Activated CD8-positive, alpha-beta T cell treated with anti-CD3 and anti-CD28 coated beads for 36 hours (primary cell): ENCODE measurements at regions not wholly inside any gene's neighbourhood (a gene's known extent, or its start where the extent isn't known, plus 50 kb on each side); places are given as distances from the start of the nearest gene placed in this dataset.

Experiments
- ATAC-seq: fragments of 200-7000 bp; cut with Tn5 transposase; one replicate; pipeline ENCODE4 v1.10.0; 2021; ENCODE audit warnings: mild to moderate bottlenecking, moderate library complexity
- CTCF ChIA-PET: fragments of 350-600 bp; sonication (Branson Sonifier 250); formaldehyde crosslinking; loops from one replicate; lab custom pipeline; 2021; ENCODE audit warnings: antibody characterized with exemption; lab: Charles Lee
- POLR2A ChIA-PET: fragments of 350-600 bp; sonication (Branson Sonifier 250); formaldehyde crosslinking; loops from one replicate; lab custom pipeline; 2021; ENCODE audit warnings: antibody characterized with exemption; lab: Charles Lee
- DNase-seq: peaks from one replicate; pipeline ENCODE4 v3.0.0-alpha.2; 2020
- H3K27ac Mint-ChIP-seq: one replicate; pipeline ENCODE4 v1.8.0; 2021; ENCODE audit warnings: mild to moderate bottlenecking, mixed read lengths
- H3K27me3 Mint-ChIP-seq: one replicate; pipeline ENCODE4 v1.8.0; 2021; ENCODE audit warnings: mixed read lengths
- H3K36me3 Mint-ChIP-seq: one replicate; pipeline ENCODE4 v1.8.0; 2021; ENCODE audit warnings: low read depth, mixed read lengths
- H3K4me1 Mint-ChIP-seq: one replicate; pipeline ENCODE4 v1.8.0; 2021; ENCODE audit warnings: low read depth, mixed read lengths
- H3K4me3 Mint-ChIP-seq: one replicate; pipeline ENCODE4 v1.8.0; 2021; ENCODE audit warnings: mild to moderate bottlenecking, moderate library complexity, mixed read lengths
- H3K9me3 Mint-ChIP-seq: one replicate; pipeline ENCODE4 v1.8.0; 2021; ENCODE audit warnings: mixed read lengths
- intact Hi-C: fragments of 100-400 bp; cut with micrococcal nuclease; formaldehyde crosslinking; loops from one replicate; pipeline ENCODE4 v1.10.0; 2022
- TF ChIP-seq, protein P1 (sequence below): fragments of 200-600 bp; IDR thresholded peaks from one replicate; pipeline ENCODE4 v1.8.0; 2022; ENCODE audit warnings: antibody characterized with exemption, mild to moderate bottlenecking

DNA sequence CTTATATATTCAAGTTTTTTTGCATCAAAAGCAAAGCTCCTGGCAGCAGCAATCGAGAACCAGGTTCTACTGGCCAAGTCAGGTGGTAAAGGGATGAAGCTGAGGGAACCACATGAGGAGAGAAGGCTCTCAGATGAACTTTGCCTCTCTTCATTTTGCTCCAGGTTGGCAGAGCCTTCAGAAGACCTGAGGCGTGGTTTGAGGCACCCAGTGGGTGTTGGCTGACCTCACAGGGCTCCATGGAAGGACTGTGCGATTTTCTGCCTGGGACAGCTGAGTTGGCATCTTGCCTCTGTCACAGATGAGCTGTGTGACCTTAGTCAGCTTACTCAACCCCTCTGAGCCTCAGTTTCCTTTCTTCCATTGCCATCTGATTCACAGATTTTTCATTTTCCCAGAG is 89.0 kb downstream of the INSIG2 start:
- Mint-ChIP-seq H3K27me3 (peaks cover 8% of the 10 kb centered on the region), H3K27ac (peak overlapping the region; percentile 60), H3K36me3 (no peaks in the 10 kb centered on the region), H3K9me3 (no peaks in the 10 kb centered on the region), H3K4me3 (no peak overlapping the region), H3K4me1 (peaks cover 12% of the 10 kb centered on the region)
- TF ChIP-seq, protein P1, sequence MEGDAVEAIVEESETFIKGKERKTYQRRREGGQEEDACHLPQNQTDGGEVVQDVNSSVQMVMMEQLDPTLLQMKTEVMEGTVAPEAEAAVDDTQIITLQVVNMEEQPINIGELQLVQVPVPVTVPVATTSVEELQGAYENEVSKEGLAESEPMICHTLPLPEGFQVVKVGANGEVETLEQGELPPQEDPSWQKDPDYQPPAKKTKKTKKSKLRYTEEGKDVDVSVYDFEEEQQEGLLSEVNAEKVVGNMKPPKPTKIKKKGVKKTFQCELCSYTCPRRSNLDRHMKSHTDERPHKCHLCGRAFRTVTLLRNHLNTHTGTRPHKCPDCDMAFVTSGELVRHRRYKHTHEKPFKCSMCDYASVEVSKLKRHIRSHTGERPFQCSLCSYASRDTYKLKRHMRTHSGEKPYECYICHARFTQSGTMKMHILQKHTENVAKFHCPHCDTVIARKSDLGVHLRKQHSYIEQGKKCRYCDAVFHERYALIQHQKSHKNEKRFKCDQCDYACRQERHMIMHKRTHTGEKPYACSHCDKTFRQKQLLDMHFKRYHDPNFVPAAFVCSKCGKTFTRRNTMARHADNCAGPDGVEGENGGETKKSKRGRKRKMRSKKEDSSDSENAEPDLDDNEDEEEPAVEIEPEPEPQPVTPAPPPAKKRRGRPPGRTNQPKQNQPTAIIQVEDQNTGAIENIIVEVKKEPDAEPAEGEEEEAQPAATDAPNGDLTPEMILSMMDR: no peak
- DNase-seq: peak; percentile 43
- peak; percentile 68 for ATAC-seq
- ChIA-PET CTCF (interaction anchor here (0.8 to 1.4 kb wide), 4 partner anchors 9 to 130 kb away, joined by 3 read pairs; no protein-coding TSS in a partner anchor), POLR2A (no interaction called here)
- intact Hi-C loops: no loop called here

GRCh38 chr2:118176601-118177000 is 88.3 kb downstream of the INSIG2 start:
- POLR2A ChIA-PET: no interaction called here
- Mint-ChIP-seq H3K4me3 (no peak overlapping the region), H3K36me3 (no peaks in the 10 kb centered on the region), H3K9me3 (no peaks in the 10 kb centered on the region), H3K4me1 (peaks cover 12% of the 10 kb centered on the region), H3K27ac (peak overlapping the region; percentile 60), H3K27me3 (peaks cover 8% of the 10 kb centered on the region)
- CTCF ChIA-PET: interaction anchor here (0.8 to 1.8 kb wide), 5 partner anchors 9 to 144 kb away, joined by 3 to 6 read pairs (median 3); no protein-coding TSS in a partner anchor
- peak; percentile 45 for ATAC-seq
- no peak for DNase-seq
- intact Hi-C loops: no loop called here
- TF ChIP-seq, protein P1: no peak

- no peaks in the 10 kb centered on the region for H3K36me3 Mint-ChIP-seq
- H3K4me3 Mint-ChIP-seq: no peak overlapping the region
- H3K9me3 Mint-ChIP-seq: no peaks in the 10 kb centered on the region
- DNase-seq: no peak
- intact Hi-C loops: no loop called here
- TF ChIP-seq, protein P1: no peak
- H3K27ac Mint-ChIP-seq: no peak overlapping the region
- H3K4me1 Mint-ChIP-seq: no peaks in the 10 kb centered on the region
- peaks cover 2% of the 10 kb centered on the region for H3K27me3 Mint-ChIP-seq
- ATAC-seq: no peak
- ChIA-PET POLR2A (no interaction called here), CTCF (interaction anchor here (0.9 to 1.1 kb wide), 2 partner anchors 125 to 169 kb away, joined by 3 to 5 read pairs; no protein-coding TSS in a partner anchor)
Measured at GRCh38 chr2:118171546-118171945, 83.3 kb downstream of the INSIG2 start.

DNA sequence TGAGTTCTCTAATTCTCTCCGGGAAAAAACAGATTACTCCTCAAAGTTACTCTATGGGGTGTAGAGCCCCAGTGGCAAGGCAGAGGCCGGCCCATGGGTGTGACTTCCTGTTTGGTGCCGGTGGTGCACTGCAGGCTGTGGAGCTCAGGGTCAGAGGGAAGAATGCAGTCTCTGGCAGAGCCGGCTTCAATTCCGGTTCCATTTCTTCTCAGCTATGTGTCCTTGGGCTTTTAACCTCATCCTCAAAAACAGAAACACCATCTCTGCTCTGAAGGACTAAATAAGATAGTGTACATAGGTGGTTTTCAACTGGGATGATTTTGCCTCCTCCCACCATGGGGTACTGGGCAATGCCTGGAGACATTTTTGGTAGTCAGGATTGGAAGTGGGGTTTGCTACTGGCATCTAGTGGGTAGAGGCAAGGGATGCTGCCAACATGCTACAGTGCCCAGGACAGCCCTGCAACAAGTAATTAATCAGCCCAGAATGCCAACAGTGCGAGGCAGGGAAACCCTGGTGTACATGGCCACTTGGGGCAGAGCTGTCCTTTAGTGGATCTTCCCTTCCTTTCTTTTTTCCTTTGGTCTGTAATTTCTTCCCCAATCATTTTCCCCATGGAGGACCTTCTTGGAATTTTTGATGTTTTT is 81.2 kb downstream of the INSIG2 start:
- no peaks in the 10 kb centered on the region for H3K4me1 Mint-ChIP-seq
- H3K27ac Mint-ChIP-seq: no peak overlapping the region
- POLR2A ChIA-PET: interaction anchor here (0.6 kb wide), 1 partner anchor 17 kb away, joined by 3 read pairs; no protein-coding TSS in a partner anchor
- H3K36me3 Mint-ChIP-seq: no peaks in the 10 kb centered on the region
- intact Hi-C loops: no loop called here
- DNase-seq: peak; percentile 47
- TF ChIP-seq, protein P1: no peak
- no peak overlapping the region for H3K4me3 Mint-ChIP-seq
- CTCF ChIA-PET: interaction anchor here (1.0 kb wide), 1 partner anchor 123 kb away, joined by 3 read pairs; no protein-coding TSS in a partner anchor
- ATAC-seq: peak; percentile 91
- no peaks in the 10 kb centered on the region for H3K27me3 Mint-ChIP-seq
- H3K9me3 Mint-ChIP-seq: peaks cover 4% of the 10 kb centered on the region

DNA sequence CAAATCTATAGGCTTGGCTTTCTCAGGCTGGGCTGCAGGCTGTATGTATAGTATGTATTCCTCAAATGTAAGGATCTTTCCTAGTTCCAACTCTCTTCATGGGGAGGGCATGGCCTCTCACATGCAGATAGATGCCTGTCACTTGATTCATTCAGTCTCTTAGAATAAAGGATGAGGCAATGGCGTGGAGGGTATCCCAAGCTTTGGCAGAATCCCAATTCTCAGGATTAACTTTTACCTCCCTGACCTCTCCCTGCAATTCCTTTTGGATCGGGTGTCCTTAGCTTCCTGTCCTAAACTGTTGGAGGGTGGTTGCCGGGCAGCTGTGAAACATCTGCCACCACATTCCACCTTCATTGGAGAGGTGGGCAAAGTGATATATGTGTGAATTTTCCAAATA is 80.3 kb downstream of the INSIG2 start:
- no peak overlapping the region for H3K4me3 Mint-ChIP-seq
- TF ChIP-seq, protein P1: no peak
- H3K27ac Mint-ChIP-seq: no peak overlapping the region
- intact Hi-C loops: no loop called here
- peaks cover 4% of the 10 kb centered on the region for H3K9me3 Mint-ChIP-seq
- ChIA-PET CTCF (no interaction called here), POLR2A (interaction anchor here (0.6 kb wide), 1 partner anchor 18 kb away, joined by 3 read pairs; no protein-coding TSS in a partner anchor)
- DNase-seq: no peak
- H3K27me3 Mint-ChIP-seq: peaks cover 5% of the 10 kb centered on the region
- H3K36me3 Mint-ChIP-seq: no peaks in the 10 kb centered on the region
- no peaks in the 10 kb centered on the region for H3K4me1 Mint-ChIP-seq
- no peak for ATAC-seq
